ENCODE measurements at regions not wholly inside any gene's neighbourhood (a gene's known extent, or its start where the extent isn't known, plus 50 kb on each side); places are given as distances from the start of the nearest gene placed in this dataset.

GRCh38 chr1:83775977-83776603 lies 222.8 kb downstream of the TTLL7 start:
- no peak for TF ChIP-seq POLR2A (IDR thresholded peaks at IDR 0.05)
- no peak for TF ChIP-seq CTCF (IDR thresholded peaks at IDR 0.05)

All from right lobe of liver (tissue), 4 donors.